IMR-90 (cell line): ENCODE measurements at regions not wholly inside any gene's neighbourhood (a gene's known extent, or its start where the extent isn't known, plus 50 kb on each side); places are given as distances from the start of the nearest gene placed in this dataset.

Experiments used
- CEBPB ChIP-seq: IDR thresholded peaks from 2 replicates; pipeline ENCODE4 v1.6.1; 2012; ENCODE audit warnings: low read depth, low read length, improper control_type of control experiment
- FOS ChIP-seq: fragments of 150-350 bp; IDR thresholded peaks from 2 replicates; pipeline ENCODE4 v1.6.1; 2016; ENCODE audit warnings: low read depth, low read length
- MAZ ChIP-seq: IDR thresholded peaks from 2 replicates; pipeline ENCODE4 v1.6.1; 2012; ENCODE audit warnings: low read depth, mild to moderate bottlenecking, low read length, improper control_type of control experiment, moderate library complexity, borderline replicate concordance
- MXI1 ChIP-seq: IDR thresholded peaks from 2 replicates; pipeline ENCODE4 v1.6.1; 2012; ENCODE audit warnings: low read depth, mild to moderate bottlenecking, low read length, moderate library complexity, borderline replicate concordance
- POLR2A ChIP-seq: IDR thresholded peaks from 2 replicates; pipeline ENCODE4 v1.6.1; 2012; ENCODE audit warnings: mild to moderate bottlenecking, low read depth, low read length
- RAD21 ChIP-seq: IDR thresholded peaks from 2 replicates; pipeline ENCODE4 v1.6.1; 2012; ENCODE audit warnings: low read length, improper control_type of control experiment
- SMC3 ChIP-seq: fragments of 150-350 bp; IDR thresholded peaks from 2 replicates; pipeline ENCODE4 v1.6.1; 2016; ENCODE audit warnings: low read depth, mild to moderate bottlenecking, antibody characterized with exemption, low read length, moderate library complexity
- TF ChIP-seq, protein P1 (sequence below): conservative IDR thresholded peaks from 2 replicates; pipeline ENCODE4 v1.5.1; 2012; ENCODE audit warnings: mild to moderate bottlenecking, low read depth, low read length, improper control_type of control experiment
- TF ChIP-seq, protein P2 (sequence below): fragments of 150-350 bp; IDR thresholded peaks from 2 replicates; pipeline ENCODE4 v1.6.1; 2017; ENCODE audit warnings: mild to moderate bottlenecking, antibody characterized with exemption, low read length, low read depth
- TF ChIP-seq, protein P3 (sequence below): fragments of 150-350 bp; IDR thresholded peaks from 2 replicates; pipeline ENCODE4 v1.6.1; 2016; ENCODE audit warnings: low read depth, mild to moderate bottlenecking, low read length, moderate library complexity, borderline replicate concordance

DNA sequence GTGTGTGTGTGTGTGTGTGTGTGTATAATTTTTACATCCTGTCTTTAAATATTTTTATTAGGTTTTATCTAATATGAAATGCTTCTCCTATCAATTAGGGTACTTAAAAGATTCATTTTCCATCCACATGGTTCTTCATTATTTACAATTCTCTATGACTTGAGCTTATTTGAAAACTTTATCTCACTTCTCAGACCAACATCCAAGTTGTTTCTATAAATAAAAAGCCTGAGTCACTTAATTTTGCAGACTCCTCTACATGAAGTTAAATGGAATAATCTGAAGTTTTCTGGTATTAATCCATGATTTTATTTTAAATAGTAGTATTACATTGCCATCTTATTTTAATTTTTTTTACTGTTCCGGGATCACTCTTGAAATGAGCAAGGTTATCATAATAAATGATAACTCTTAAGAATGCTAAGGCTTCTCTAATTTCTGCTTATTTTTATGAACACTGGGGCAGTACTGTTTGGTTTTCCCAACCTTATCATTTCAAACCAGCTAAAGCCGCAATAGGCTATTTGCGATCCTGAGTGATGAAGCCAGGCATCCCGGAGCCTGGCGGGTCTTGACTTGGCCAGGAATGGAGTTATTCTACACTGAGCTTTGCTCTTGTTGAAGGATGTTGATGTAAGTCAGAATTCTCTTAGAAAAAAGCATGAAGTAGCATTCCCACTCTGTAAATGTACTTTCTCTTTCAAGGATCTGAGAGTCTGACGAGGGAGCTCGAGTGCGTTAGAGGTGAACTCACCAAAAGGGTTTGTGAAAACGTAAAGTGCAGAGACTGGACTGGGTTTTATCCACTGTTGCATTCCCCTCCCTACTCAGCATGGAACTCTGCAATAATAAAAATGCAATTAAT, 220.2 kb upstream of the LRTM1 start:
- TF ChIP-seq, protein P1, sequence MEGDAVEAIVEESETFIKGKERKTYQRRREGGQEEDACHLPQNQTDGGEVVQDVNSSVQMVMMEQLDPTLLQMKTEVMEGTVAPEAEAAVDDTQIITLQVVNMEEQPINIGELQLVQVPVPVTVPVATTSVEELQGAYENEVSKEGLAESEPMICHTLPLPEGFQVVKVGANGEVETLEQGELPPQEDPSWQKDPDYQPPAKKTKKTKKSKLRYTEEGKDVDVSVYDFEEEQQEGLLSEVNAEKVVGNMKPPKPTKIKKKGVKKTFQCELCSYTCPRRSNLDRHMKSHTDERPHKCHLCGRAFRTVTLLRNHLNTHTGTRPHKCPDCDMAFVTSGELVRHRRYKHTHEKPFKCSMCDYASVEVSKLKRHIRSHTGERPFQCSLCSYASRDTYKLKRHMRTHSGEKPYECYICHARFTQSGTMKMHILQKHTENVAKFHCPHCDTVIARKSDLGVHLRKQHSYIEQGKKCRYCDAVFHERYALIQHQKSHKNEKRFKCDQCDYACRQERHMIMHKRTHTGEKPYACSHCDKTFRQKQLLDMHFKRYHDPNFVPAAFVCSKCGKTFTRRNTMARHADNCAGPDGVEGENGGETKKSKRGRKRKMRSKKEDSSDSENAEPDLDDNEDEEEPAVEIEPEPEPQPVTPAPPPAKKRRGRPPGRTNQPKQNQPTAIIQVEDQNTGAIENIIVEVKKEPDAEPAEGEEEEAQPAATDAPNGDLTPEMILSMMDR, result no peak
- TF ChIP-seq MAZ (no peak), POLR2A (no peak), CEBPB (no peak), MXI1 (no peak), SMC3 (no peak), RAD21 (no peak), FOS (0 out of 2 replicates have a peak, but pooled peaks have one; percentile 0)
- TF ChIP-seq, protein P2, sequence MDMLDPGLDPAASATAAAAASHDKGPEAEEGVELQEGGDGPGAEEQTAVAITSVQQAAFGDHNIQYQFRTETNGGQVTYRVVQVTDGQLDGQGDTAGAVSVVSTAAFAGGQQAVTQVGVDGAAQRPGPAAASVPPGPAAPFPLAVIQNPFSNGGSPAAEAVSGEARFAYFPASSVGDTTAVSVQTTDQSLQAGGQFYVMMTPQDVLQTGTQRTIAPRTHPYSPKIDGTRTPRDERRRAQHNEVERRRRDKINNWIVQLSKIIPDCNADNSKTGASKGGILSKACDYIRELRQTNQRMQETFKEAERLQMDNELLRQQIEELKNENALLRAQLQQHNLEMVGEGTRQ, result no peak
- TF ChIP-seq, protein P3, sequence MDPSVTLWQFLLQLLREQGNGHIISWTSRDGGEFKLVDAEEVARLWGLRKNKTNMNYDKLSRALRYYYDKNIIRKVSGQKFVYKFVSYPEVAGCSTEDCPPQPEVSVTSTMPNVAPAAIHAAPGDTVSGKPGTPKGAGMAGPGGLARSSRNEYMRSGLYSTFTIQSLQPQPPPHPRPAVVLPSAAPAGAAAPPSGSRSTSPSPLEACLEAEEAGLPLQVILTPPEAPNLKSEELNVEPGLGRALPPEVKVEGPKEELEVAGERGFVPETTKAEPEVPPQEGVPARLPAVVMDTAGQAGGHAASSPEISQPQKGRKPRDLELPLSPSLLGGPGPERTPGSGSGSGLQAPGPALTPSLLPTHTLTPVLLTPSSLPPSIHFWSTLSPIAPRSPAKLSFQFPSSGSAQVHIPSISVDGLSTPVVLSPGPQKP, result no peak
